Prostate gland (tissue), 2 donors: ENCODE measurements at regions not wholly inside any gene's neighbourhood (a gene's known extent, or its start where the extent isn't known, plus 50 kb on each side); places are given as distances from the start of the nearest gene placed in this dataset.

ENCODE experiments used
- DNase-seq: peaks from one replicate; pipeline ENCODE4 v3.0.0-alpha.2; 2019; ENCODE audit warnings: low spot score
- H3K27ac ChIP-seq, 2 donors: fragments of 200-600 bp; sonication (generic); 2 replicates each; pipeline ENCODE4 v1.5.1; 2017 to 2019
- H3K27me3 ChIP-seq: fragments of 200-600 bp; sonication (generic); replicated peaks from 2 replicates; pipeline ENCODE4 v1.5.1; 2019; ENCODE audit not compliant: insufficient read depth
- H3K36me3 ChIP-seq, 2 donors: fragments of 200-600 bp; sonication (generic); 1 replicate in 1 of 2; 2 replicates in 1 of 2; pipeline versions ENCODE4 v1.5.1 to v1.8.1; 2017 to 2019
- H3K4me1 ChIP-seq: fragments of 200-600 bp; sonication (generic); replicated peaks from 2 replicates; pipeline ENCODE4 v1.5.1; 2019
- H3K4me3 ChIP-seq, 2 donors: fragments of 200-600 bp; sonication (generic); 2 replicates each; pipeline ENCODE4 v1.5.1; 2017 to 2019
- H3K9me3 ChIP-seq: fragments of 200-600 bp; sonication (generic); 2 replicates; pipeline ENCODE4 v1.5.1; 2017
- CTCF ChIP-seq, 4 experiments: fragments of 200-600 bp in 2 of 4; fragments of 450-650 bp in 2 of 4; sonication (generic) in 2 of 4; IDR thresholded peaks; 1 replicate in 3 of 4; 2 replicates in 1 of 4; pipeline ENCODE4 v1.5.1; 2016 to 2019; ENCODE audit warnings: antibody characterized with exemption in 4 of 4, mild to moderate bottlenecking in 2 of 4, moderate library complexity in 2 of 4
- POLR2A ChIP-seq: fragments of 450-650 bp; IDR thresholded peaks from one replicate; pipeline ENCODE4 v1.6.1; 2016; ENCODE audit warnings: antibody characterized with exemption, mild to moderate bottlenecking
- POLR2AphosphoS5 ChIP-seq: sonication (generic); formaldehyde crosslinking; IDR thresholded peaks from one replicate; pipeline ENCODE4 v1.6.1; 2017; ENCODE audit warnings: antibody characterized with exemption
- WGBS: methylation state at CpG from one replicate; pipeline ENCODE4 v1.1.5; 2018; 5-methylcytosine and 5-hydroxymethylcytosine counted together
- intact Hi-C: fragments of 100-400 bp; cut with DNase I; formaldehyde crosslinking; loops from one replicate; pipeline ENCODE4 v1.14.2; 2022

- 42% methylated on average over 2 of the region's 2 CpGs for WGBS
- intact Hi-C loops, result no loop called here
These were observed 119.5 kb upstream of the EPHA5 start for GRCh38 chr4:65789805-65790204.

GRCh38 chr4:65789341-65789740 is 119.1 kb upstream of the EPHA5 start:
- DNase-seq, result no peak
- no peaks in the 10 kb centered on the region for H3K36me3 ChIP-seq
- H3K9me3 ChIP-seq, result no peaks in the 10 kb centered on the region
- WGBS, result 95% methylated on average over 2 of the region's 2 CpGs
- intact Hi-C loops, result no loop called here
- H3K27ac ChIP-seq, result no peak overlapping the region
- TF ChIP-seq POLR2A (no peak), POLR2AphosphoS5 (no peak), CTCF (IDR thresholded peaks at IDR 0.05) (no peak)
- no peaks in the 10 kb centered on the region for H3K4me1 ChIP-seq
- H3K27me3 ChIP-seq, result no peaks in the 10 kb centered on the region
- H3K4me3 ChIP-seq, result no peak overlapping the region

More at GRCh38 chr4:65789805-65790204, 119.5 kb upstream of the EPHA5 start:
- H3K27me3 ChIP-seq, result no peaks in the 10 kb centered on the region
- no peaks in the 10 kb centered on the region for H3K36me3 ChIP-seq
- H3K9me3 ChIP-seq, result no peaks in the 10 kb centered on the region
- no peaks in the 10 kb centered on the region for H3K4me1 ChIP-seq
- no peak overlapping the region for H3K4me3 ChIP-seq
- no peak overlapping the region for H3K27ac ChIP-seq
- TF ChIP-seq POLR2A, result no peak
- no peak for TF ChIP-seq POLR2AphosphoS5
- no peak for TF ChIP-seq CTCF (IDR thresholded peaks at IDR 0.05)
- DNase-seq, result no peak

GRCh38 chr4:65777270-65777669 is 107.0 kb upstream of the EPHA5 start:
- no peak for DNase-seq
- Histone ChIP-seq H3K27me3 (no peaks in the 10 kb centered on the region), H3K27ac (no peak overlapping the region), H3K4me3 (no peak overlapping the region), H3K4me1 (no peaks in the 10 kb centered on the region), H3K36me3 (no peaks in the 10 kb centered on the region), H3K9me3 (no peaks in the 10 kb centered on the region)
- TF ChIP-seq POLR2AphosphoS5 (no peak), CTCF (IDR thresholded peaks at IDR 0.05) (no peak), POLR2A (no peak)
- intact Hi-C loops, result no loop called here
- WGBS, result 86% methylated on average over 1 of the region's 1 CpG

GRCh38 chr4:65773636-65774035 is 103.3 kb upstream of the EPHA5 start:
- Histone ChIP-seq H3K9me3 (no peaks in the 10 kb centered on the region), H3K27ac (no peak overlapping the region), H3K4me3 (no peak overlapping the region), H3K27me3 (no peaks in the 10 kb centered on the region), H3K4me1 (no peaks in the 10 kb centered on the region), H3K36me3 (no peaks in the 10 kb centered on the region)
- no peak for DNase-seq
- 92% methylated on average over 6 of the region's 6 CpGs for WGBS
- TF ChIP-seq POLR2AphosphoS5 (no peak), POLR2A (no peak)
- intact Hi-C loops, result no loop called here

GRCh38 chr4:65747386-65747785 is 77.1 kb upstream of the EPHA5 start:
- no peaks in the 10 kb centered on the region for H3K27me3 ChIP-seq
- DNase-seq, result no peak
- H3K4me1 ChIP-seq, result no peaks in the 10 kb centered on the region
- H3K4me3 ChIP-seq, result no peak overlapping the region
- no peaks in the 10 kb centered on the region for H3K9me3 ChIP-seq
- H3K36me3 ChIP-seq, result no peaks in the 10 kb centered on the region
- no peak for TF ChIP-seq POLR2A
- no peak for TF ChIP-seq POLR2AphosphoS5
- TF ChIP-seq CTCF (IDR thresholded peaks at IDR 0.05), result no peak
- intact Hi-C loops, result no loop called here
- H3K27ac ChIP-seq, result no peak overlapping the region
- 47% methylated on average over 2 of the region's 2 CpGs for WGBS
